NOMO-1 (cell line): ENCODE measurements at regions not wholly inside any gene's neighbourhood (a gene's known extent, or its start where the extent isn't known, plus 50 kb on each side); places are given as distances from the start of the nearest gene placed in this dataset.
A peak's percentile ranks its signal among the peaks of the same experiment; 100 is the strongest.
"Not testable (repeated sequence)": the region's sequence is repeated elsewhere in the genome, so short reads cannot be mapped to it uniquely, and the experiment has no call there.

Experiments used
- DNase-seq, 2 experiments: peaks; one replicate each; lab custom pipeline; 2025; ENCODE audit not compliant: unreplicated experiment in 2 of 2; lab: John Stamatoyannopoulos, UW

GRCh38 chr4:174080361-174080760 lies 203.1 kb downstream of the FBXO8 start:
- DNase-seq: no peak

GRCh38 chr4:174071595-174071994 lies 211.9 kb downstream of the FBXO8 start:
- no peak for DNase-seq

- DNase-seq: peak in 1 of 2 experiments; percentile 8
These were observed 213.6 kb downstream of the FBXO8 start for GRCh38 chr4:174069848-174070330.

GRCh38 chr4:174066611-174067205 lies 216.8 kb downstream of the FBXO8 start:
- no peak for DNase-seq

- DNase-seq: no peak
These were observed 220.6 kb downstream of the FBXO8 start for GRCh38 chr4:174062831-174063230.

GRCh38 chr4:174061026-174061425 lies 222.4 kb downstream of the FBXO8 start:
- peak in 1 of 2 experiments; percentile 2 for DNase-seq

- DNase-seq: peak in 1 of 2 experiments; percentile 9
These were observed 224.6 kb downstream of the FBXO8 start for GRCh38 chr4:174058846-174059245.

GRCh38 chr4:174056959-174057358 lies 226.5 kb downstream of the FBXO8 start:
- DNase-seq: peak in 1 of 2 experiments; percentile 35

GRCh38 chr4:174055344-174055743 lies 228.1 kb downstream of the FBXO8 start:
- DNase-seq: no peak

GRCh38 chr4:174053895-174054294 lies 229.6 kb downstream of the FBXO8 start:
- no peak for DNase-seq

- no peak for DNase-seq
These were observed 236.1 kb downstream of the FBXO8 start for GRCh38 chr4:174047363-174047762.

GRCh38 chr4:174045829-174046228 lies 237.6 kb downstream of the FBXO8 start:
- not testable (repeated sequence) for DNase-seq

GRCh38 chr4:174045381-174045780 lies 238.1 kb downstream of the FBXO8 start:
- DNase-seq: no peak

- no peak for DNase-seq
These were observed 241.8 kb downstream of the FBXO8 start for GRCh38 chr4:174041555-174042105.

GRCh38 chr4:174040287-174040686 lies 243.2 kb downstream of the FBXO8 start:
- no peak for DNase-seq

- no peak for DNase-seq
These were observed 245.0 kb downstream of the FBXO8 start for GRCh38 chr4:174038481-174038880.

GRCh38 chr4:174037631-174038030 lies 245.8 kb downstream of the FBXO8 start:
- no peak for DNase-seq

GRCh38 chr4:174037049-174037448 lies 246.4 kb downstream of the FBXO8 start:
- DNase-seq: no peak

- DNase-seq: no peak
These were observed 246.9 kb downstream of the FBXO8 start for GRCh38 chr4:174036576-174036975.

GRCh38 chr4:174036111-174036510 lies 247.4 kb downstream of the FBXO8 start:
- no peak for DNase-seq

GRCh38 chr4:174023641-174024040 lies 259.8 kb downstream of the FBXO8 start:
- DNase-seq: no peak

- no peak for DNase-seq
These were observed 265.2 kb downstream of the FBXO8 start for GRCh38 chr4:174018236-174018635.

- no peak for DNase-seq
These were observed 267.2 kb downstream of the FBXO8 start for GRCh38 chr4:174016251-174016650.
